MCF 10A (cell line): ENCODE measurements at regions not wholly inside any gene's neighbourhood (a gene's known extent, or its start where the extent isn't known, plus 50 kb on each side); places are given as distances from the start of the nearest gene placed in this dataset.

Source experiments
- BruUV-seq: library from RNA; stranded (reverse); fragments of 400-500 nt; replicated peaks from 2 replicates; lab custom pipeline; 2021; lab: Mats Ljungman, UMichigan
- CTCF ChIA-PET: fragments of 300-600 bp; sonication (Branson Sonifier 250); formaldehyde crosslinking; extraction: SDS; loops from one replicate; lab custom pipeline; 2021; ENCODE audit warnings: antibody characterized with exemption, inconsistent platforms; lab: Yijun Ruan, JAX
- POLR2A ChIA-PET: fragments of 300-600, 350-650 bp; sonication (Branson Sonifier 250); formaldehyde crosslinking; extraction: SDS; loops from one replicate; lab custom pipeline; 2020; ENCODE audit warnings: antibody characterized with exemption, inconsistent platforms; lab: Yijun Ruan, JAX
- DNase-seq: peaks from one replicate; pipeline ENCODE4 v3.0.0-alpha.2; 2018; ENCODE audit not compliant: unreplicated experiment
- H3K27ac Mint-ChIP-seq: one replicate; pipeline ENCODE4 v1.8.0; 2022; ENCODE audit warnings: mild to moderate bottlenecking, low read depth, mixed read lengths; ENCODE audit not compliant: unreplicated experiment
- H3K27me3 Mint-ChIP-seq: one replicate; pipeline ENCODE4 v1.8.0; 2022; ENCODE audit warnings: mixed read lengths; ENCODE audit not compliant: insufficient read depth, unreplicated experiment
- H3K36me3 Mint-ChIP-seq: one replicate; pipeline ENCODE4 v1.8.0; 2022; ENCODE audit warnings: mild to moderate bottlenecking, moderate library complexity, mixed read lengths; ENCODE audit not compliant: insufficient read depth, unreplicated experiment
- H3K4me1 Mint-ChIP-seq: one replicate; pipeline ENCODE4 v1.8.0; 2022; ENCODE audit warnings: mixed read lengths; ENCODE audit not compliant: insufficient read depth, unreplicated experiment
- H3K4me3 Mint-ChIP-seq: one replicate; pipeline ENCODE4 v1.8.0; 2022; ENCODE audit warnings: mild to moderate bottlenecking, moderate library complexity, mixed read lengths; ENCODE audit not compliant: unreplicated experiment
- H3K9me3 Mint-ChIP-seq: one replicate; pipeline ENCODE4 v1.8.0; 2022; ENCODE audit warnings: mixed read lengths; ENCODE audit not compliant: unreplicated experiment
- CTCF ChIP-seq: fragments of 200-600 bp; IDR thresholded peaks from one replicate; pipeline ENCODE4 v1.8.0; 2022; ENCODE audit warnings: antibody characterized with exemption, mild to moderate bottlenecking; ENCODE audit not compliant: unreplicated experiment
- intact Hi-C: fragments of 100-400 bp; cut with micrococcal nuclease; formaldehyde crosslinking; loops from 2 replicates; pipeline ENCODE4 v1.14.1; 2022

GRCh38 chr9:82598241-82599039 lies 464.5 kb downstream of the RASEF start:
- no peak for TF ChIP-seq CTCF
- no peaks in the 10 kb centered on the region for H3K36me3 Mint-ChIP-seq
- H3K9me3 Mint-ChIP-seq, result no peaks in the 10 kb centered on the region
- CTCF ChIA-PET, result interaction anchor here (1.0 kb wide), 1 partner anchor 9 kb away, joined by 4 read pairs; no protein-coding TSS in a partner anchor
- intact Hi-C loops, result no loop called here
- H3K27ac Mint-ChIP-seq, result no peak overlapping the region
- H3K4me1 Mint-ChIP-seq, result no peaks in the 10 kb centered on the region
- POLR2A ChIA-PET, result no interaction called here
- no peak overlapping the region for H3K4me3 Mint-ChIP-seq
- BruUV-seq, result no TSS peak
- DNase-seq, result no peak
- H3K27me3 Mint-ChIP-seq, result no peaks in the 10 kb centered on the region

GRCh38 chr9:82599336-82599949 lies 463.5 kb downstream of the RASEF start:
- intact Hi-C loops, result no loop called here
- H3K4me3 Mint-ChIP-seq, result no peak overlapping the region
- H3K9me3 Mint-ChIP-seq, result no peaks in the 10 kb centered on the region
- DNase-seq, result no peak
- CTCF ChIA-PET, result interaction anchor here (0.8 to 1.3 kb wide), 3 partner anchors 8 to 20 kb away, joined by 3 to 4 read pairs (median 3); no protein-coding TSS in a partner anchor
- no peak for TF ChIP-seq CTCF
- BruUV-seq, result no TSS peak
- H3K4me1 Mint-ChIP-seq, result no peaks in the 10 kb centered on the region
- no peak overlapping the region for H3K27ac Mint-ChIP-seq
- no peaks in the 10 kb centered on the region for H3K36me3 Mint-ChIP-seq
- POLR2A ChIA-PET, result interaction anchor here (0.6 kb wide), 1 partner anchor 1075 kb away, joined by 3 read pairs; no protein-coding TSS in a partner anchor
- H3K27me3 Mint-ChIP-seq, result no peaks in the 10 kb centered on the region

GRCh38 chr9:82600536-82601292 lies 462.2 kb downstream of the RASEF start:
- Mint-ChIP-seq H3K4me3 (no peak overlapping the region), H3K27me3 (no peaks in the 10 kb centered on the region), H3K36me3 (no peaks in the 10 kb centered on the region), H3K4me1 (no peaks in the 10 kb centered on the region), H3K9me3 (no peaks in the 10 kb centered on the region), H3K27ac (no peak overlapping the region)
- TF ChIP-seq CTCF, result no peak
- ChIA-PET CTCF (interaction anchor here (0.5 to 1.3 kb wide), 2 partner anchors 18 to 68 kb away, joined by 3 read pairs; no protein-coding TSS in a partner anchor), POLR2A (no interaction called here)
- DNase-seq, result no peak
- intact Hi-C loops, result loop anchor here (10.0 kb wide), 1 partner anchor 1076 kb away; no protein-coding TSS in a partner anchor
- no TSS peak for BruUV-seq
